ENCODE measurements at regions not wholly inside any gene's neighbourhood (a gene's known extent, or its start where the extent isn't known, plus 50 kb on each side); places are given as distances from the start of the nearest gene placed in this dataset.

DNA sequence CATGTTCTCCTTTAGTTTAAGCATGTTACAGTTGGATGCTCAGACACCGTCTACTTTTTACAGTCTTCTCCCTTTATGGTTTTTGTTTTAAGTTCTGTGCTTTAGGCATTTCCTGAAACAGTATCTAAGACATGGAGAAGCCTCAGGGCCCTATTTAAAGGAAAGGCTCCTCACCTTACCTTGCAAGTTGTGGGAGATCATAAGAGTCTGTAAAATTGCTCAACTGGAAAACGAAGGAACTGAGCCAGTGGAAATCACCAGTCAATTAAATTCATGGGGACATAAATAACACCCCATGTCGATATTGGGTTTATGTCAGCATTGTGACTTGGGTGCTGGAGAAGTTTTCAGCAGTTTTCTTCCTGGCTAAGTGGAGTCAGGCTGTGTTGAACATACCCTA is 239.2 kb downstream of the KIF4B start:
- TF ChIP-seq, protein P1, sequence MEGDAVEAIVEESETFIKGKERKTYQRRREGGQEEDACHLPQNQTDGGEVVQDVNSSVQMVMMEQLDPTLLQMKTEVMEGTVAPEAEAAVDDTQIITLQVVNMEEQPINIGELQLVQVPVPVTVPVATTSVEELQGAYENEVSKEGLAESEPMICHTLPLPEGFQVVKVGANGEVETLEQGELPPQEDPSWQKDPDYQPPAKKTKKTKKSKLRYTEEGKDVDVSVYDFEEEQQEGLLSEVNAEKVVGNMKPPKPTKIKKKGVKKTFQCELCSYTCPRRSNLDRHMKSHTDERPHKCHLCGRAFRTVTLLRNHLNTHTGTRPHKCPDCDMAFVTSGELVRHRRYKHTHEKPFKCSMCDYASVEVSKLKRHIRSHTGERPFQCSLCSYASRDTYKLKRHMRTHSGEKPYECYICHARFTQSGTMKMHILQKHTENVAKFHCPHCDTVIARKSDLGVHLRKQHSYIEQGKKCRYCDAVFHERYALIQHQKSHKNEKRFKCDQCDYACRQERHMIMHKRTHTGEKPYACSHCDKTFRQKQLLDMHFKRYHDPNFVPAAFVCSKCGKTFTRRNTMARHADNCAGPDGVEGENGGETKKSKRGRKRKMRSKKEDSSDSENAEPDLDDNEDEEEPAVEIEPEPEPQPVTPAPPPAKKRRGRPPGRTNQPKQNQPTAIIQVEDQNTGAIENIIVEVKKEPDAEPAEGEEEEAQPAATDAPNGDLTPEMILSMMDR (IDR thresholded peaks at IDR 0.05; ENCODE audit: low read depth, low read length, missing control alignments), result no peak
- no peak overlapping the region for H3K4me3 ChIP-seq (ENCODE audit: low read depth, low read length)
- in situ Hi-C loops (cut with HindIII; ENCODE audit: low sequenced_read_pairs), result no loop called here
- no peak for DNase-seq (ENCODE audit: low read depth)

DNA sequence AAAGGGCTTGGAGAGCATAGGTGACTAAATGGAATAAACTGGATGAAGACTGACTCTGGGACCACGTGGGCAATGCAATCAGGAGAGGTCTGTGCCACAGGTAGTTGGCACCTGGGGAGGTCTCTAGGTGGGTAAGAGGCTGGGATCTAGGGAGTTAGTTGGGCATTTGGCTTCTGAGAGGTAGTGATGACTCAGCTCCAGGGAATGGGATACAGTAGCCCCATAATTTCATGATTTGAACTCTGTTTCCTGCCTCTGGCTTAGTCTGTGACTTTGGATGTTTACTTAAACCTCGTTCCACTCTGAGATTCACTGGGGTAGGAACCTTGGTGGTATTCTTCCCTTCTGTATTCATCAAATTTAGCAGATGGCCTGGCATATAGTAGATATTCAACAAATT is 240.8 kb downstream of the KIF4B start:
- no peak for DNase-seq (ENCODE audit: low read depth)
- TF ChIP-seq, protein P1 (IDR thresholded peaks at IDR 0.05; ENCODE audit: low read depth, low read length, missing control alignments), result no peak
- no peak overlapping the region for H3K4me3 ChIP-seq (ENCODE audit: low read depth, low read length)
- in situ Hi-C loops (cut with HindIII; ENCODE audit: low sequenced_read_pairs), result no loop called here

DNA sequence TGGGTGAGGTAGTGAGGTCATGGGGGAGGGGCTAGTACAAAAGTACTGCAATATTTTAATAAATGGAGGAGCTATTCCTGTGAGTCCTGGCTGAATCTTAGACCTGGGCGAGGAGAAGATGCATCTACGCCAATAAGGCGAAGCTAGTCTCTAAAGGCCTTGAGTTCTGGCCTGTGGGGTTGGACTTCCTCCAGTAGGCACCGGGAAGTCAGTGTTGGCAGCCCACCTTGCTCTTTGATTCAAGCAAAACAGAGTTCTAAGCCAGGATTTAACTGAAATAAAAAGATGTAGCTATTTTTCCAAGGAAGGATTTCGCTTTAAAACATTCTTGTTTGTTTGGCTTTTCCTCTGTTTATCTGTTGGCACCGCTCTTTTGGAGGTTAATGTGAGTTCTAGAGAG is 244.6 kb downstream of the KIF4B start:
- no peak for DNase-seq (ENCODE audit: low read depth)
- TF ChIP-seq, protein P1 (IDR thresholded peaks at IDR 0.05; ENCODE audit: low read depth, low read length, missing control alignments), result no peak
- H3K4me3 ChIP-seq (ENCODE audit: low read depth, low read length), result no peak overlapping the region
- in situ Hi-C loops (cut with HindIII; ENCODE audit: low sequenced_read_pairs), result no loop called here

DNA sequence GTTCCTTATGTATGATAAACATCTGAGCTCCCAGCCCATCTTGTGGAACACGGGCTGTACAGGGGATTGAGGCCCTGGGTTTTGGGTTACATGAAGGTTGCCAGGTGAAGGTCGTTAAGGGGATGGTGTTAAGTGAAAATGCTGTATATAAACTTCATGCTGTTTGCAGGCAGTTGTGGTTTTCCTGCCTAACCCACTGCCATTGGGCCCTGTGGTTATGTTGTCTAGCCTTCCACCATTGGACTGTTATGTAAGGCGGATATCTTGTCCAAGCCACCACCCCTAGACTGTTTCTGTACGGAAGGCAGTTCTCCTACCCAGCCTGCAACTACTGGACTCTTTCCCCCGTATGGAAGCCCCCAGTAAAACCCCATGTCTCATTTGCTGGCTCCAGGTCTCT is 246.1 kb downstream of the KIF4B start:
- TF ChIP-seq, protein P1 (IDR thresholded peaks at IDR 0.05; ENCODE audit: low read depth, low read length, missing control alignments), result no peak
- no peak overlapping the region for H3K4me3 ChIP-seq (ENCODE audit: low read depth, low read length)
- no peak for DNase-seq (ENCODE audit: low read depth)
- in situ Hi-C loops (cut with HindIII; ENCODE audit: low sequenced_read_pairs), result no loop called here

DNA sequence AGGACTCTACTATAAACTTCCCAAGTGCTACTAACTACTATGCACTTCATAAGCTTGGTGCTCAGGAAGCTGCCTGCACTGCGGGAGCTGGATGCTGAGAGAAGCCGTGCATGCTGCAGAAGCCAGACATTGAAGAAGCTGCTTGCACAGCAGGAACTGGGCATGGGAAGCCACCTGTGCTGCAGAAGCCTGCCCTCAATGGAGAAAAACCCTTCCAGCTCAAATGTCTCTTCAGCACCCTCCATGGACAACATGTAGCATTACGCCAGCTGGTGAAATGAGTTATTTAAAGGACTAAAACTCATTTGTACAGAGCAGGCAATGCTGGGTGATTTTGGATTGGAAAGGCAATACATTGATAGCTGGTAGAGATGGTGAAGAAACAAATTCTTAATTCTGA is 247.2 kb downstream of the KIF4B start:
- in situ Hi-C loops (cut with HindIII; ENCODE audit: low sequenced_read_pairs), result no loop called here
- H3K4me3 ChIP-seq (ENCODE audit: low read depth, low read length), result no peak overlapping the region
- TF ChIP-seq, protein P1 (IDR thresholded peaks at IDR 0.05; ENCODE audit: low read depth, low read length, missing control alignments), result no peak
- no peak for DNase-seq (ENCODE audit: low read depth)

DNA sequence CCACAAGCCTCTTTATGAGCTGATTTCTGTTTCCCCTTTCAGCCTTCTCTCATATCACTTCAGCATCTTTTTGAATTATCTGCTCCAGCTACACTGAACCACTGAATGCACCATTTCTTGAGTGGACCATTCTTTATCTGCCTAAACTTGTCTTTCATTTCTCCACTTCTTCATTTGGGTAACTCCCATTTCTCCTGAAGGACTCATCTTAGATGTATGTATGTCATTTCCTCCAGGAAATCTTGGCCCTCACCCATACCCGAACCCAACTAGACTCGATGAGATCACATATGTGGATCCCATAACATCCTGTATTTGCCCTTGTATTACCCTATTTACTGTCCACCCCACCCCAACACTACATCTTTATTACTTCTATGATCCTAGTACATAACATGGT is 249.8 kb downstream of the KIF4B start:
- no peak for DNase-seq (ENCODE audit: low read depth)
- H3K4me3 ChIP-seq (ENCODE audit: low read depth, low read length), result no peak overlapping the region
- in situ Hi-C loops (cut with HindIII; ENCODE audit: low sequenced_read_pairs), result no loop called here
- TF ChIP-seq, protein P1 (IDR thresholded peaks at IDR 0.05; ENCODE audit: low read depth, low read length, missing control alignments), result no peak

DNA sequence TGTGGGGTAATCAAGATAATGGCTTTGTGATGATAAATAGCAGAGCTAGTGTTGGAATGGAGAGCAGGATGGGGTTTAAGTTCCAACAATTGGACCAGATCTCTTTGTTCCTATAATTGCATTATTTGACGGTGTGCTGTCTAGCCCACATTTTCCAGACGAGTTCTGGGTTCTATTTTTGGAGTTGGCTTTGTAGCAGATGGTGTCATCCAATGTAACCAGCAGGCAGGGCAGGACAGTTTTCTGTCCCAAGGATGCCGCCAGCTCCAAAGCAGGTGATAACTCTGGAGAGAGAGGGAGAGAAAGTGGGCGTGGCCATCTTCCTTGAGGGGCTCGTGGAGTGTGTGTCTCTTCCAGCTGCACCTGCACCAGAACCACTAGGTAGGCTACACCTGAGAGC is 251.3 kb downstream of the KIF4B start:
- in situ Hi-C loops (cut with HindIII; ENCODE audit: low sequenced_read_pairs), result no loop called here
- H3K4me3 ChIP-seq (ENCODE audit: low read depth, low read length), result no peak overlapping the region
- TF ChIP-seq, protein P1 (IDR thresholded peaks at IDR 0.05; ENCODE audit: low read depth, low read length, missing control alignments), result no peak
- no peak for DNase-seq (ENCODE audit: low read depth)
